ENCODE measurements at regions not wholly inside any gene's neighbourhood (a gene's known extent, or its start where the extent isn't known, plus 50 kb on each side); places are given as distances from the start of the nearest gene placed in this dataset.

GRCh38 chr1:14110040-14110439 lies 410.1 kb downstream of the PRDM2 start:
- TF ChIP-seq CTCF (IDR thresholded peaks at IDR 0.05) (no peak), EP300 (IDR thresholded peaks at IDR 0.05) (no peak), POLR2A (IDR thresholded peaks at IDR 0.05) (no peak)
